ENCODE measurements at regions not wholly inside any gene's neighbourhood (a gene's known extent, or its start where the extent isn't known, plus 50 kb on each side); places are given as distances from the start of the nearest gene placed in this dataset.
"Not testable (repeated sequence)": the region's sequence is repeated elsewhere in the genome, so short reads cannot be mapped to it uniquely, and the experiment has no call there.

- DNase-seq (ENCODE audit: low read depth in 2 of 2): no peak
These were observed 636.0 kb upstream of the TPK1 start for GRCh38 chr7:145471883-145472282.

- no peak for DNase-seq (ENCODE audit: low read depth in 2 of 2)
These were observed 628.4 kb upstream of the TPK1 start for GRCh38 chr7:145464287-145464686.

- no peak for DNase-seq (ENCODE audit: low read depth in 2 of 2)
These were observed 626.6 kb upstream of the TPK1 start for GRCh38 chr7:145462463-145462862.

- no peak for DNase-seq (ENCODE audit: low read depth in 2 of 2)
These were observed 599.0 kb upstream of the TPK1 start for GRCh38 chr7:145434811-145435210.

GRCh38 chr7:145431834-145432233, 596.0 kb upstream of the TPK1 start:
- DNase-seq (ENCODE audit: low read depth in 2 of 2): no peak

GRCh38 chr7:145418481-145418880, 582.6 kb upstream of the TPK1 start:
- not testable (repeated sequence) for DNase-seq (ENCODE audit: low read depth in 2 of 2)

- no peak for DNase-seq (ENCODE audit: low read depth in 2 of 2)
These were observed 575.2 kb upstream of the TPK1 start for GRCh38 chr7:145411066-145411465.

- DNase-seq (ENCODE audit: low read depth in 2 of 2): no peak
These were observed 562.9 kb upstream of the TPK1 start for GRCh38 chr7:145398758-145399157.

- no peak for DNase-seq (ENCODE audit: low read depth in 2 of 2)
These were observed 558.3 kb upstream of the TPK1 start for GRCh38 chr7:145394126-145394525.

GRCh38 chr7:145382762-145383161, 546.9 kb upstream of the TPK1 start:
- DNase-seq (ENCODE audit: low read depth in 2 of 2): no peak

- DNase-seq (ENCODE audit: low read depth in 2 of 2): no peak
These were observed 542.3 kb upstream of the TPK1 start for GRCh38 chr7:145378197-145378596.

GRCh38 chr7:145360511-145361100, 524.8 kb upstream of the TPK1 start:
- no peak for DNase-seq (ENCODE audit: low read depth in 2 of 2)

- DNase-seq (ENCODE audit: low read depth in 2 of 2): no peak
These were observed 514.5 kb upstream of the TPK1 start for GRCh38 chr7:145350334-145350733.

- not testable (repeated sequence) for DNase-seq (ENCODE audit: low read depth in 2 of 2)
These were observed 513.6 kb upstream of the TPK1 start for GRCh38 chr7:145349452-145349851.

GRCh38 chr7:145347271-145347670, 511.4 kb upstream of the TPK1 start:
- no peak for DNase-seq (ENCODE audit: low read depth in 2 of 2)

- no peak for DNase-seq (ENCODE audit: low read depth in 2 of 2)
These were observed 503.5 kb upstream of the TPK1 start for GRCh38 chr7:145339319-145339718.

GRCh38 chr7:145331522-145331921, 495.7 kb upstream of the TPK1 start:
- no peak for DNase-seq (ENCODE audit: low read depth in 2 of 2)

GRCh38 chr7:145331076-145331475, 495.2 kb upstream of the TPK1 start:
- DNase-seq (ENCODE audit: low read depth in 2 of 2): no peak

- no peak for DNase-seq (ENCODE audit: low read depth in 2 of 2)
These were observed 491.8 kb upstream of the TPK1 start for GRCh38 chr7:145327646-145328045.

- no peak for DNase-seq (ENCODE audit: low read depth in 2 of 2)
These were observed 488.2 kb upstream of the TPK1 start for GRCh38 chr7:145324081-145324480.

GRCh38 chr7:145313551-145313950, 477.7 kb upstream of the TPK1 start:
- no peak for DNase-seq (ENCODE audit: low read depth in 2 of 2)

- DNase-seq (ENCODE audit: low read depth in 2 of 2): no peak
These were observed 457.9 kb upstream of the TPK1 start for GRCh38 chr7:145293754-145294153.

GRCh38 chr7:145293228-145293701, 457.4 kb upstream of the TPK1 start:
- DNase-seq (ENCODE audit: low read depth in 2 of 2): no peak

- DNase-seq (ENCODE audit: low read depth in 2 of 2): no peak
These were observed 453.5 kb upstream of the TPK1 start for GRCh38 chr7:145289384-145289783.
